ENCODE measurements at regions not wholly inside any gene's neighbourhood (a gene's known extent, or its start where the extent isn't known, plus 50 kb on each side); places are given as distances from the start of the nearest gene placed in this dataset.
A peak's percentile ranks its signal among the peaks of the same experiment; 100 is the strongest.

DNA sequence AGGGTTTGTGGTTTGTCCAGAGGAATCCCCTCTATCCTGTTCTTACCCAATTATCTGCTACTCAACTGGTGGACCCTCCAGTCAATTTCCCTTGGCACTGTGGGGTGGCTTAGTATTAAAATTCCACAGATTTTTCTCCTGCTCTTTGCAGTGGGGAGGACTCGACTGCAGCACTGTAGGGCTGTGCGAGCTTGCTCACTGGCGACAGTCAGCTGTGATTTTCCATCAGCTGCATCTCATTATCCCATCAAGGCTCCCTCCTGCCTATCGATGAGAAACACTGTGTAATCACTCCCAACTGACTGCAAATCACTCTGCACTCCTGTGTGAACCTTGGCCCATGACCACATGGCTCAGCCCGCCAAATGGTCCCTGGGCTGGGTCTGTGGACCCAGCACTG, 90.5 kb upstream of the MAF start:
- no peak for DNase-seq

GRCh38 chr16:79690159-79690558, 89.6 kb upstream of the MAF start:
- no peaks in the 10 kb centered on the region for H3K36me3 ChIP-seq (replicated peaks in 1 of 2)
- no peak overlapping the region for H3K27ac ChIP-seq
- DNase-seq = peak in 1 of 7 donors; percentile 14
- no peaks in the 10 kb centered on the region for H3K27me3 ChIP-seq
- WGBS, 4 donors = 71 to 81% (median 74%) methylated on average over 4 of the region's 4 CpGs
- H3K4me3 ChIP-seq = no peak overlapping the region
- H3K4me1 ChIP-seq (replicated peaks in 1 of 2) = no peaks in the 10 kb centered on the region
- intact Hi-C loops (cut with DNase I) = no loop called here
- no peak for TF ChIP-seq POLR2A (IDR thresholded peaks at IDR 0.05)
- TF ChIP-seq, protein P1, sequence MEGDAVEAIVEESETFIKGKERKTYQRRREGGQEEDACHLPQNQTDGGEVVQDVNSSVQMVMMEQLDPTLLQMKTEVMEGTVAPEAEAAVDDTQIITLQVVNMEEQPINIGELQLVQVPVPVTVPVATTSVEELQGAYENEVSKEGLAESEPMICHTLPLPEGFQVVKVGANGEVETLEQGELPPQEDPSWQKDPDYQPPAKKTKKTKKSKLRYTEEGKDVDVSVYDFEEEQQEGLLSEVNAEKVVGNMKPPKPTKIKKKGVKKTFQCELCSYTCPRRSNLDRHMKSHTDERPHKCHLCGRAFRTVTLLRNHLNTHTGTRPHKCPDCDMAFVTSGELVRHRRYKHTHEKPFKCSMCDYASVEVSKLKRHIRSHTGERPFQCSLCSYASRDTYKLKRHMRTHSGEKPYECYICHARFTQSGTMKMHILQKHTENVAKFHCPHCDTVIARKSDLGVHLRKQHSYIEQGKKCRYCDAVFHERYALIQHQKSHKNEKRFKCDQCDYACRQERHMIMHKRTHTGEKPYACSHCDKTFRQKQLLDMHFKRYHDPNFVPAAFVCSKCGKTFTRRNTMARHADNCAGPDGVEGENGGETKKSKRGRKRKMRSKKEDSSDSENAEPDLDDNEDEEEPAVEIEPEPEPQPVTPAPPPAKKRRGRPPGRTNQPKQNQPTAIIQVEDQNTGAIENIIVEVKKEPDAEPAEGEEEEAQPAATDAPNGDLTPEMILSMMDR (IDR thresholded peaks at IDR 0.05) = no peak
- H3K9me3 ChIP-seq (replicated peaks in 1 of 3) = no peaks in the 10 kb centered on the region

More for the DNA sequence above, 90.5 kb upstream of the MAF start:
- Histone ChIP-seq H3K27ac (no peak overlapping the region), H3K27me3 (no peaks in the 10 kb centered on the region), H3K4me3 (no peak overlapping the region), H3K9me3 (replicated peaks in 1 of 3) (no peaks in the 10 kb centered on the region), H3K36me3 (replicated peaks in 1 of 2) (no peaks in the 10 kb centered on the region), H3K4me1 (replicated peaks in 1 of 2) (no peaks in the 10 kb centered on the region)
- TF ChIP-seq POLR2A (IDR thresholded peaks at IDR 0.05) = no peak
- TF ChIP-seq, protein P1 (IDR thresholded peaks at IDR 0.05) = no peak
- intact Hi-C loops (cut with DNase I) = no loop called here
- 62 to 73% (median 65%) methylated on average over 5 of the region's 5 CpGs for WGBS, 4 donors

- H3K9me3 ChIP-seq (replicated peaks in 1 of 3) = no peaks in the 10 kb centered on the region
- H3K27ac ChIP-seq = no peak overlapping the region
- TF ChIP-seq, protein P1 (IDR thresholded peaks at IDR 0.05) = no peak
- TF ChIP-seq POLR2A (IDR thresholded peaks at IDR 0.05) = no peak
- DNase-seq = no peak
- H3K4me3 ChIP-seq = no peak overlapping the region
- WGBS, 4 donors = 88 to 95% (median 92%) methylated on average over 6 of the region's 6 CpGs
- H3K36me3 ChIP-seq (replicated peaks in 1 of 2) = no peaks in the 10 kb centered on the region
- intact Hi-C loops (cut with DNase I) = no loop called here
- no peaks in the 10 kb centered on the region for H3K4me1 ChIP-seq (replicated peaks in 1 of 2)
- no peaks in the 10 kb centered on the region for H3K27me3 ChIP-seq
Measured at GRCh38 chr16:79687249-79688130, 87.0 kb upstream of the MAF start.

GRCh38 chr16:79685871-79686270, 85.3 kb upstream of the MAF start:
- Histone ChIP-seq H3K36me3 (replicated peaks in 1 of 2) (no peaks in the 10 kb centered on the region), H3K4me1 (replicated peaks in 1 of 2) (no peaks in the 10 kb centered on the region), H3K9me3 (replicated peaks in 1 of 3) (no peaks in the 10 kb centered on the region), H3K27ac (no peak overlapping the region), H3K27me3 (no peaks in the 10 kb centered on the region), H3K4me3 (no peak overlapping the region)
- DNase-seq = no peak
- TF ChIP-seq, protein P1 (IDR thresholded peaks at IDR 0.05) = no peak
- no peak for TF ChIP-seq POLR2A (IDR thresholded peaks at IDR 0.05)
- 91 to 95% (median 94%) methylated on average over 3 of the region's 3 CpGs for WGBS, 4 donors
- intact Hi-C loops (cut with DNase I) = no loop called here
